Hepatocyte (in vitro differentiated cells): ENCODE measurements at regions not wholly inside any gene's neighbourhood (a gene's known extent, or its start where the extent isn't known, plus 50 kb on each side); places are given as distances from the start of the nearest gene placed in this dataset.

ENCODE experiments used
- DNase-seq: peaks from one replicate; pipeline ENCODE4 v3.0.0-alpha.2; 2016; ENCODE audit warnings: low spot score
- H2AFZ ChIP-seq: fragments of 200-600 bp; sonication (generic); 2 replicates; pipeline ENCODE4 v1.6.0; 2016; ENCODE audit warnings: antibody characterized with exemption, mild to moderate bottlenecking
- H3K27ac ChIP-seq: fragments of 200-600 bp; sonication (generic); 2 replicates; pipeline ENCODE4 v1.5.1; 2016; ENCODE audit warnings: mild to moderate bottlenecking
- H3K27me3 ChIP-seq: fragments of 200-600 bp; sonication (generic); 2 replicates; pipeline ENCODE4 v1.6.1; 2016
- H3K36me3 ChIP-seq: fragments of 200-600 bp; sonication (generic); replicated peaks from 2 replicates; pipeline ENCODE4 v1.5.1; 2016; ENCODE audit warnings: low read depth; ENCODE audit not compliant: insufficient read depth
- H3K4me1 ChIP-seq: fragments of 200-600 bp; sonication (generic); 2 replicates; pipeline ENCODE4 v1.5.1; 2016; ENCODE audit warnings: mild to moderate bottlenecking, moderate library complexity; ENCODE audit not compliant: insufficient read depth
- H3K4me2 ChIP-seq: fragments of 200-600 bp; sonication (generic); 2 replicates; pipeline ENCODE4 v1.6.0; 2016
- H3K4me3 ChIP-seq: fragments of 200-600 bp; sonication (generic); 2 replicates; pipeline ENCODE4 v1.5.1; 2016; ENCODE audit warnings: mild to moderate bottlenecking
- H3K79me2 ChIP-seq: fragments of 200-600 bp; sonication (generic); 2 replicates; pipeline ENCODE4 v1.6.0; 2017; ENCODE audit warnings: mild to moderate bottlenecking
- H3K9me2 ChIP-seq: fragments of 200-600 bp; sonication (generic); replicated peaks from 2 replicates; pipeline ENCODE4 v1.6.0; 2017; ENCODE audit warnings: mild to moderate bottlenecking; ENCODE audit not compliant: insufficient read depth
- H3K9me3 ChIP-seq: fragments of 200-600 bp; sonication (generic); 2 replicates; pipeline ENCODE4 v1.5.1; 2016; ENCODE audit warnings: low read depth, mild to moderate bottlenecking
- H4K20me1 ChIP-seq: fragments of 200-600 bp; sonication (generic); 2 replicates; pipeline ENCODE4 v1.6.0; 2016; ENCODE audit warnings: mild to moderate bottlenecking; ENCODE audit not compliant: insufficient read depth, poor library complexity, severe bottlenecking
- EZH2 ChIP-seq: fragments of 200-600 bp; sonication (generic); IDR thresholded peaks from 2 replicates; pipeline ENCODE4 v1.6.1; 2016; ENCODE audit warnings: antibody characterized with exemption, mild to moderate bottlenecking, borderline replicate concordance
- EZH2phosphoT487 ChIP-seq: fragments of 200-600 bp; sonication (generic); IDR thresholded peaks from one replicate; pipeline ENCODE4 v1.6.1; 2018; ENCODE audit warnings: antibody characterized with exemption, mild to moderate bottlenecking, low read depth, moderate library complexity; ENCODE audit not compliant: unreplicated experiment, severe bottlenecking
- WGBS: methylation state at CpG from one replicate; pipeline ENCODE4 v1.1.6; 2016; ENCODE audit warnings: low lambda C conversion rate; ENCODE audit errors: missing lambda C conversion rate; 5-methylcytosine and 5-hydroxymethylcytosine counted together
- TF ChIP-seq, protein P1 (sequence below): fragments of 200-600 bp; sonication (generic); IDR thresholded peaks from 2 replicates; pipeline ENCODE4 v1.5.1; 2016; ENCODE audit warnings: antibody characterized with exemption, mild to moderate bottlenecking; ENCODE audit not compliant: poor library complexity

DNA sequence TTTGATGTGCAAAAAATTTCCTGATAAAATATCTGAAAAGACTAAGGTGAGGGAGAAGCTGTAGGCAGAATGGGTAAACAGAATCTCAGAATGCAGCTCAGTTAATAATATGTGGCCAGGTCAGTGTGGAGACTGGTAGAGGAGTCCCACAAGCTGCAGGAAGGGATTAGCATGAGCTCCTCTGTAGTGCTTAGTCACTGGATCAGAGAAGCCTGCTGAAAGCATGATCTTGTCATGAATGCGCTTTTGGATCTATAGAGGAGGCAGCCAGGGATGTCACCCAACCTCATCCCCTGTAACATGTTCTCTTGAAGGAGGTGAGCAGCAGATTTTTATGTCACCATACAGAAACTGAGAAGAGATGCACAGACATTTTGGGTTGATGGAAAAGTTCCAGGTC is 1035.3 kb upstream of the GBE1 start:
- DNase-seq = no peak
- Histone ChIP-seq H3K36me3 (no peaks in the 10 kb centered on the region), H3K4me1 (no peaks in the 10 kb centered on the region), H3K27ac (no peak overlapping the region), H3K9me2 (no peaks in the 10 kb centered on the region), H4K20me1 (no peaks in the 10 kb centered on the region), H3K79me2 (no peaks in the 10 kb centered on the region), H3K4me3 (no peak overlapping the region), H3K9me3 (no peaks in the 10 kb centered on the region), H3K4me2 (no peak overlapping the region), H2AFZ (no peak overlapping the region), H3K27me3 (no peaks in the 10 kb centered on the region)
- TF ChIP-seq EZH2 (no peak), EZH2phosphoT487 (no peak)
- TF ChIP-seq, protein P1, sequence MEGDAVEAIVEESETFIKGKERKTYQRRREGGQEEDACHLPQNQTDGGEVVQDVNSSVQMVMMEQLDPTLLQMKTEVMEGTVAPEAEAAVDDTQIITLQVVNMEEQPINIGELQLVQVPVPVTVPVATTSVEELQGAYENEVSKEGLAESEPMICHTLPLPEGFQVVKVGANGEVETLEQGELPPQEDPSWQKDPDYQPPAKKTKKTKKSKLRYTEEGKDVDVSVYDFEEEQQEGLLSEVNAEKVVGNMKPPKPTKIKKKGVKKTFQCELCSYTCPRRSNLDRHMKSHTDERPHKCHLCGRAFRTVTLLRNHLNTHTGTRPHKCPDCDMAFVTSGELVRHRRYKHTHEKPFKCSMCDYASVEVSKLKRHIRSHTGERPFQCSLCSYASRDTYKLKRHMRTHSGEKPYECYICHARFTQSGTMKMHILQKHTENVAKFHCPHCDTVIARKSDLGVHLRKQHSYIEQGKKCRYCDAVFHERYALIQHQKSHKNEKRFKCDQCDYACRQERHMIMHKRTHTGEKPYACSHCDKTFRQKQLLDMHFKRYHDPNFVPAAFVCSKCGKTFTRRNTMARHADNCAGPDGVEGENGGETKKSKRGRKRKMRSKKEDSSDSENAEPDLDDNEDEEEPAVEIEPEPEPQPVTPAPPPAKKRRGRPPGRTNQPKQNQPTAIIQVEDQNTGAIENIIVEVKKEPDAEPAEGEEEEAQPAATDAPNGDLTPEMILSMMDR = no peak
- WGBS = 74% methylated on average over 1 of the region's 1 CpG

DNA sequence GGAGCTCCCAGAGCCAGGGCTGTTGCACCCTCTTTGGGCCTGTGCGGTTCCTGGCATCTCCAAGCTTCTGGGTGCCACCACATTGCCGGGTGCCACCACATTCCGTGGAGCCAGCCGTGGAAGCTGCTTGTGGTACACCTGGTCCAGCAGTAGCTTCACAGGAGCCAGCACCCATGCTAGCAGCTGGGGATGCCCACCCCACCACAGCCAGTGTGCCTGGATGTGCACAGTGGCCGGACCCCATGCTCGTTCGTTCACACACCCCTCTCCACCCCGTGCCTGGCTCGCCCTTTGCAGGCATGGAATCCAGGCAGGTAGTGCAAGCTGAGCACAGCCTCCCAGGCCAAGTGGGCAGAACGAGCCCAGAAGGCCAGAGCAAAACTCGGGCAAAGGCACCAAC is 1029.8 kb upstream of the GBE1 start:
- H3K4me3 ChIP-seq = no peak overlapping the region
- H3K27me3 ChIP-seq = no peaks in the 10 kb centered on the region
- 91% methylated on average over 11 of the region's 11 CpGs for WGBS
- H4K20me1 ChIP-seq = no peaks in the 10 kb centered on the region
- DNase-seq = no peak
- H3K79me2 ChIP-seq = no peaks in the 10 kb centered on the region
- H3K4me2 ChIP-seq = no peak overlapping the region
- H3K36me3 ChIP-seq = no peaks in the 10 kb centered on the region
- no peaks in the 10 kb centered on the region for H3K4me1 ChIP-seq
- H2AFZ ChIP-seq = no peak overlapping the region
- H3K9me3 ChIP-seq = no peaks in the 10 kb centered on the region
- H3K27ac ChIP-seq = no peak overlapping the region
- TF ChIP-seq, protein P1 = no peak
- TF ChIP-seq EZH2 (no peak), EZH2phosphoT487 (no peak)
- H3K9me2 ChIP-seq = no peaks in the 10 kb centered on the region

DNA sequence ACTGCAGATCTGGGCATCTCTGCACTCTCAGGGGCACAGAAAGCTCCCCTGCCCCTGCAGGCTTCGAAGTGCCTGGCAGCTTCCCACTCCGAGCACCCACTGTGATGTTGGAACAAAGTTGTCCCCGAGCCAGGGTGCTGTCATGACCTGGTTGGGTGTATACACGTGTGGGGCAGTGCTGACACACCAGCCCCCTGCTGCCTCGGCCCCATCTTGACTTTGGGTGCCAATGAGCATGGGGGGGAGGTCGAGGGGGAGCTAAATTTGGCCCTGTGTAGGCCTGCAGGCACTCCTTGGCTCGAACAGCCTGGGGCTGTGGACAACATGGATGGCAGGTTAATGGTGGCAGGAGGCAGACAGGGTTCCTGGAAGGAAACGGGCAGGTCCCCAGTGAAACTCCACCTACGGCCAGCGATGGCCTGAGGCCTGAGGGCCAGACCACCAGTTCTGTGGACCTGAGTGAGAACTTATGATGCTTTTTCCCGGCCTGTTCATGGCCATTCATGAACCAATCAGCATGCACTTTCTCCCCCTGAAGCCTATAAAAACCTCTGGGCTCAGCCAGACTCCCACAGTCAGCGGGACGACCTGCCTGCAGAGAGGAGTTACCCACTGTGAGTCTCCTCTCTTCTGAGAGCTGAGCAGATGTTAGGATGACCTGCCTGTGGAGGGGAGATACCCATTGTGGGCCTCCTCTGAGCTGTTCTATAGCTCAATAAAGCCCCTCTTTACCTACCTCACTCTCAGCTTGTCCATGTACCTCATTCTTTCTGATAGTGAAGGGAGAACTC is 1029.1 kb upstream of the GBE1 start:
- no peaks in the 10 kb centered on the region for H4K20me1 ChIP-seq
- H2AFZ ChIP-seq = no peak overlapping the region
- 89% methylated on average over 12 of the region's 13 CpGs for whole genome bisulfite sequencing

More for the DNA sequence above, 1029.1 kb upstream of the GBE1 start:
- TF ChIP-seq EZH2phosphoT487 (no peak), EZH2 (no peak)
- TF ChIP-seq, protein P1 = no peak
- no peak overlapping the region for H3K4me3 ChIP-seq
- H3K36me3 ChIP-seq = no peaks in the 10 kb centered on the region
- H3K9me3 ChIP-seq = no peaks in the 10 kb centered on the region
- no peak overlapping the region for H3K27ac ChIP-seq
- no peak for DNase-seq
- no peaks in the 10 kb centered on the region for H3K79me2 ChIP-seq
- H3K27me3 ChIP-seq = no peaks in the 10 kb centered on the region
- no peak overlapping the region for H3K4me2 ChIP-seq
- no peaks in the 10 kb centered on the region for H3K9me2 ChIP-seq
- no peaks in the 10 kb centered on the region for H3K4me1 ChIP-seq
